GM19238 (cell line): ENCODE measurements at regions not wholly inside any gene's neighbourhood (a gene's known extent, or its start where the extent isn't known, plus 50 kb on each side); places are given as distances from the start of the nearest gene placed in this dataset.

Experiments used
- DNase-seq: peaks from one replicate; pipeline ENCODE4 v3.0.0; 2011; ENCODE audit warnings: low spot score; ENCODE audit not compliant: insufficient read length

- DNase-seq, result no peak
Measured at GRCh38 chr21:28663111-28663693, 329.5 kb downstream of the LTN1 start.

- DNase-seq, result no peak
Measured at GRCh38 chr21:28657566-28657965, 335.1 kb downstream of the LTN1 start.

DNA sequence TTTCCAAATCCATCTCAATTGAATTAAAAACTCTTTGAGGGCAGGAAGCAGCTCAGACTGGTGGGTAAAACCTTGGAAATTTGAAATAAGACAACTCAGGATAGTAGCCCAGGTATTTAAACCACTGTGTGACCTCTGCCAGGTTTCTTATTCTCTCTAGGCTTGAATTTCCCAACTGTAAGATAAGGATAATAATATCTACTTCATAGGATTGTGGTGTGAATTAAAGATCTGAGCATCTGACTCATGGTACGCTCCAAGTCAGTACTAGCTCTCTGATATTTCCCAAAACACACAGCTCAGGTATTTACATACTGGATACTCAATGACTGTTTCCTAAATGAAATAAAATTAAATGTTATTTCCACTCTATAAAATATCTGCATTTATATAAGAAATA lies 337.2 kb downstream of the LTN1 start:
- DNase-seq, result no peak

GRCh38 chr21:28654406-28654805 lies 338.3 kb downstream of the LTN1 start:
- DNase-seq, result no peak

GRCh38 chr21:28644762-28645161 lies 347.9 kb downstream of the LTN1 start:
- no peak for DNase-seq

- no peak for DNase-seq
Measured at GRCh38 chr21:28642891-28643290, 349.8 kb downstream of the LTN1 start.

DNA sequence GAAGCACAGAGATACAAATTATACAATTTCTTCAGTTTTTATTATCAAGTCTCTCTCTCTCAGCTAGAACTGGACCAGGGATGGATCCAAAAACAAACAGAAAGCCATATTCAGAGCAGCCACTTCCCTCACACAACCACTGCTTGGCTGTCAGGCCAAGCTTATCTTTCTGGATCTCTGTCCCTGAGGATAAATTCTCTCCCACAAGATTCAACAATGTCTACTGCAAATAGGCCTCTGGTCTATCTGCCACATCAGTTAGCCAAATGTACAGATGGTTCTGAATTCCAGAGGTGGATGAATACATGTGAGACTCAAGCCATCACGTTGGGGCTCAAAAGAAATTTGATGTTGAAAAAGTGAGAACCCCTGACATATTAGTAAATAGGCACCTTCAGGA lies 350.9 kb downstream of the LTN1 start:
- no peak for DNase-seq

GRCh38 chr21:28640326-28640725 lies 352.4 kb downstream of the LTN1 start:
- DNase-seq, result no peak

GRCh38 chr21:28639737-28640136 lies 352.9 kb downstream of the LTN1 start:
- DNase-seq, result no peak

DNA sequence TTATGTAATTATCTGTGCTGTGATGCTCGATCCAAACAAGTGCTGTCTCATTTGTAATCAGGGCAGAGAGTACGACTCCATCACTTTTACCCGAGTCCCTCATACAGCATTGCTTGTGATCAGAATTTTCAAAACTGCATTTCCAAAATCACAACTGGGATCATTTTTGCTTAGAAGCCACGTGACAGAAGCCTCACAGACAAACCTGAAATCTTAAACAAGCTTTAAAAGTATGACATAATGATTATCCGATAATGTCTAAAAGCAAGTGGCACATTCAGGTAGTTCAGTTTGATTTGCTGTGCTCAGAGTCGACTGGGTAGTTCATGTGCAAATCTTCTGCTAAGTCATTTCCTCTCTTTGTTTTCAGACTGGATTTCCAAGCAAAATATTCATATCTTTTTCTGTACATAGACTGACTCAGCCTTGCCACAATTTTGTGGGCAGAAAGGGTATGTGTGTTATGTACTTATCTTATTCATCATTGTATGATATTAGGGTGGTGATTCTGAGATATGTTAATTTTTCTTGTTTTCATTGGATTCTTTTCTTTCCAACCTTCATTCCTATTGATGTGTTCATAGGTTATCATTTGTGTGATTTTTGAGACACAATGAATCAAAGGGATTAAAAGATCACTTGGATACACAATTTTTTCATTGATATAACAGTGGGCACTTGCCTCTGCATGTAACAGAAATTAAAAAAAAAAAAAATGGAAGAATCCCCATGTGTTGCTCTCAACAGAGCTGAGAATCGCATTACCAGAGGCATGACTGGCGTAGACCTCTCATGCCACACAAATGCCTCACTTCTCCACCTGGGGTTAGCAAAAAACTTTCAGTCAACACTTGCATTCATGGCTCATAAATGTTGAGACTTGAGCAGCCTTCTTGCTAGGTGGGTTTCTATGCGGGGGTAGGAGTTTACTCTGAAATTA lies 355.7 kb downstream of the LTN1 start:
- DNase-seq, result no peak

GRCh38 chr21:28635541-28635940 lies 357.1 kb downstream of the LTN1 start:
- DNase-seq, result no peak

DNA sequence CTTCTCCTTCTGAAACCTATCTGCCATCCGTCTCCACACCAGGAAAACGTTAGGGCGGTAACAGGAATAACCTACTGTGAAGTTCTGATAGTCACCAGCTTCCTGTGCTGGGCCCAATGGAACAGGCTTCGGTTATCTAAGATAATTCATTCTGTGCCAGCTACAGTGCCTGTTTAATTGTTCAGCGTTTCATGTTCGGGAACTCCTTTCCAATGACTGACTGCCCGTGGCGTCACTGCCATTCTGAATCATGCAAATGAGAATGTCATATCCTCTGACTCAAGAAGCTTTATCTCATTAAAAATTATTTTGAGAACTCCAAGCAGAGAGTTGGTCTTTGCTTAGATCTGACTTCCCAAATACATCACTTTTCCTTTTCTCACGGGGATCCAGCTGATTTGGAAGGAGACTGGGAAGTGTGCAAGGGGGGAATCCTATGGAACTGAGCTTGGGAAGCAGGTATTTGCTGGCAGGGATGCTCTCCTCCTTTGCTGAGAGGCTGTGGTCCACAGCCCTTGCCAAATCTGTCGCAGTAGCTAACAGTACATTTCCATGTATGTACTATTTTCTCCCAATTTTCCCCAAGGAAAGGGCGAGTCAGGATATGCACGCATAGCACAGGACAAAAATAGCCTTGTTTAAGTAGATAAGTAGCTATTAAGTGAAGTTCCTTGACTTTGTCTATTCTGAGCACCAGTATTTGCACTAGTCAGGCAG lies 358.7 kb downstream of the LTN1 start:
- DNase-seq, result no peak

DNA sequence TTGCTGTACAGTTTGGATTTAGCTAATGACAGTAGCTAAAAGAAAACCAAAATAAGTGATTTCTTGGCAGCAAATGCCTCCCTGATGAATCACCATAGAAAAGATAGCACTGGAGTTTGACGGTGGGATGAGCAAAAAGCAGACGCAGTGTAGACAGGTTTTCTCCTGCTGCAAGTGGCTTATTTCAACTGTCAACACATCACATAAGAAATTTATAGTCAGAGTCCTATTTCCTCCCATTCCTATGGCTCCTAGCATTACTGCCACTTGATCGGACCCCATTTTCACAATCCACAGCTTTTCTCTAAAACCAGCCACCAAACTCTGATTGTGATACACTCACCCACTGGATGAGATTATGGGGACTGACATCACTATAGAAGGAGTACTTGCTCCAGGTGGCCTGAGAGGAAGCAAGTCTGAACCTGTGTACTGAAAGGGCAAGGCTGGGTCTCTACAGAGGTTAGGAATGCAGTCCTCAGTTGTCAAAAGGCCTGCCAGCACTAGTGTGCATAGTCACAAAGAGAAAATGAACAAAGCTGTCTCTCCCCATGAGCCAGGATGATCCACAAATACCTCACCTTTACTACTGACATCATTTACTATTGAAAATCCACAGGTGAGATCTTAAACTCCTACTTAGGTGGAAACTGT lies 359.8 kb downstream of the LTN1 start:
- no peak for DNase-seq

GRCh38 chr21:28627691-28628090 lies 365.0 kb downstream of the LTN1 start:
- DNase-seq, result no peak

DNA sequence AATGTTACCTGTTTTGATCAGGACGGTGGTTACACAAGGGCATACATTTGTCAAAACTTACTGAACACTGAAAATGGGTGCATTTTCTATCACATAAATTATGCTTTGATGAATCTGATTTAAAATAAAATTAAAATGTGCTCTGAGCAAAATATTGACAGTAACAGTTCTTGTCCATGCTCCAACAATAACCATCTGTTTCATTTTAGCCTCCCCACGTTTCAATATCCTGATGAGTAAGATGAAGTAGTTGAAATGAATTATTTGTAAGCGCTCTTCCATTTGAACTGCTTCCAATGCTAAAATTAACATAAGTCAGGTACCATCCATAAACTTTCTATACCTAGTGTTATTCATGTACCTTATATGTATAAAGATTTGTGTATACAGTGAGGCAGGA lies 365.4 kb downstream of the LTN1 start:
- no peak for DNase-seq

DNA sequence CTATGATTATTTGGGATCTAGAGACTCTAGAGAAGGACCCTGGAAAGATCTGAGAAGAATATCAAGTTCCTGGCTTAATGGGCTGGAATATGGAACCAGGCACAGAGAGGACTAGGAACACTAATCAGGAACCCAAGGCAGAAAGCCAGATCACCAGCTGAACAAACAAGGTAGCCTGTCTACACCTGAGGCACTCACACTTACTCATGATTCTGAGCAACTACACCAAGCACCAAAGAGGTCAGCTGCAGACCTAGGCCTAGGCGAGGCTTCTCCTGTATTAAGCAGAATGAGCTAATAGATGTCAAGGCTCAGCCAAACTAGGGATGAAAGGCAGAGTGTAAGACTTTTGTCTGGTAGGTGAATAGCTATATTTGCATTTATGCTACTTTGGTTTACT lies 368.1 kb downstream of the LTN1 start:
- no peak for DNase-seq

- DNase-seq, result no peak
Measured at GRCh38 chr21:28617300-28617699, 375.4 kb downstream of the LTN1 start.

DNA sequence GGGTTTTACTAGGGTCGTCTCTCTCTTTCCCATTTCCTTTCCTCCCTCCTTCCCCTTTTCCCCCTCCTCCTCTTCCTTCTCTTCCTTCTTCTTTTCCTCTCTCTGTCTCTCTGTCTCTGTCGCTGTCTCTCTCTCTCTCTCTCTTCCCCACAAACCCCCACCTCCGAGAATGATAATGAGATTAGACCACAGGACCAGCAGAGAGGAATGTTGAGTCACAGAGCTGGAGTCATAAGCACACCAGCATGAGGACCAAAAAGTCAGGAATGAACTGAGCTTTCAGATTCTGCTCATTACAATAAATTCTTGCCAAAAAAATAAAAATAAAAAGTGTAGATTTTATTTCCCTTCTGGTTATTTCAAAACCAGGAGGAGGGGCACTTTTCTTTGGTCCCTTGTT lies 377.4 kb downstream of the LTN1 start:
- no peak for DNase-seq

- DNase-seq, result no peak
Measured at GRCh38 chr21:28614791-28615190, 377.9 kb downstream of the LTN1 start.

- DNase-seq, result no peak
Measured at GRCh38 chr21:28608646-28609045, 384.0 kb downstream of the LTN1 start.

- no peak for DNase-seq
Measured at GRCh38 chr21:28607545-28607944, 385.1 kb downstream of the LTN1 start.
